Body of pancreas (tissue), 4 donors: ENCODE measurements at regions not wholly inside any gene's neighbourhood (a gene's known extent, or its start where the extent isn't known, plus 50 kb on each side); places are given as distances from the start of the nearest gene placed in this dataset.

Source experiments
- ATAC-seq: fragments of 150-250 bp; one replicate; pipeline ENCODE4 v1.9.1; 2016
- DNase-seq, 4 donors: peaks; one replicate each; pipeline ENCODE4 v3.0.0-alpha.2; 2019
- H3K27ac ChIP-seq, 4 donors: fragments of 200-600 bp; sonication (generic); 1 replicate in 3 of 4; 2 replicates in 1 of 4; pipeline versions ENCODE4 v1.5.1 to v1.6.1; 2016 to 2019; ENCODE audit warnings: mild to moderate bottlenecking in 1 of 4, mixed read lengths in 1 of 4, moderate library complexity in 1 of 4
- H3K27me3 ChIP-seq, 2 donors: fragments of 200-600 bp; sonication (generic); one replicate each; pipeline ENCODE4 v1.6.0; 2016; ENCODE audit warnings: mild to moderate bottlenecking in 1 of 2
- H3K36me3 ChIP-seq, 2 donors: fragments of 200-600 bp; sonication (generic); replicated peaks in 1 of 2; 2 replicates each; pipeline ENCODE4 v1.5.1; 2016; ENCODE audit warnings: low read depth in 2 of 2; ENCODE audit not compliant: insufficient read depth in 1 of 2
- H3K4me1 ChIP-seq: fragments of 200-600 bp; sonication (generic); one replicate; pipeline ENCODE4 v1.6.0; 2016
- H3K4me3 ChIP-seq, 2 donors: fragments of 200-600 bp; sonication (generic); 1 replicate in 1 of 2; 2 replicates in 1 of 2; pipeline ENCODE4 v1.5.1; 2016 to 2019
- H3K9me3 ChIP-seq, 3 donors: fragments of 200-600 bp; sonication (generic); 1 replicate in 2 of 3; 2 replicates in 1 of 3; pipeline ENCODE4 v1.5.1; 2016
- CTCF ChIP-seq, 7 experiments: fragments of 450-650 bp in 4 of 7; fragments of 200-600 bp in 3 of 7; sonication (generic) in 3 of 7; IDR thresholded peaks; one replicate each; pipeline ENCODE4 v1.5.1; 2016 to 2019; ENCODE audit warnings: antibody characterized with exemption in 7 of 7
- POLR2A ChIP-seq, 3 donors: fragments of 450-650 bp; IDR thresholded peaks; one replicate each; pipeline ENCODE4 v1.6.1; 2016; ENCODE audit warnings: antibody characterized with exemption in 3 of 3, mild to moderate bottlenecking in 2 of 3
- WGBS, 2 donors: methylation state at CpG; one replicate each; pipeline ENCODE4 v1.1.5; 2017; 5-methylcytosine and 5-hydroxymethylcytosine counted together
- intact Hi-C: fragments of 100-400 bp; cut with DNase I; formaldehyde crosslinking; loops from one replicate; pipeline ENCODE4 v1.15.1; 2023

GRCh38 chr1:105556266-105556665, 1500.2 kb upstream of the PRMT6 start:
- Histone ChIP-seq H3K36me3 (no peaks in the 10 kb centered on the region), H3K27ac (no peak overlapping the region), H3K27me3 (no peaks in the 10 kb centered on the region), H3K4me3 (no peak overlapping the region), H3K4me1 (no peaks in the 10 kb centered on the region), H3K9me3 (no peaks in the 10 kb centered on the region)
- DNase-seq (no peak), ATAC-seq (no peak)
- WGBS, 2 donors, result 19 to 21% methylated on average over 2 of the region's 2 CpGs
- intact Hi-C loops, result no loop called here
- TF ChIP-seq CTCF (IDR thresholded peaks at IDR 0.05) (no peak), POLR2A (IDR thresholded peaks at IDR 0.05) (no peak)

GRCh38 chr1:105558023-105558422, 1498.5 kb upstream of the PRMT6 start:
- Histone ChIP-seq H3K4me1 (no peaks in the 10 kb centered on the region), H3K27me3 (no peaks in the 10 kb centered on the region), H3K9me3 (no peaks in the 10 kb centered on the region), H3K4me3 (no peak overlapping the region), H3K36me3 (no peaks in the 10 kb centered on the region), H3K27ac (no peak overlapping the region)
- ATAC-seq (no peak), DNase-seq (no peak)
- TF ChIP-seq POLR2A (IDR thresholded peaks at IDR 0.05) (no peak), CTCF (IDR thresholded peaks at IDR 0.05) (no peak)
- intact Hi-C loops, result no loop called here

GRCh38 chr1:105565006-105565405, 1491.5 kb upstream of the PRMT6 start:
- no peak for DNase-seq
- no peak for ATAC-seq
- TF ChIP-seq CTCF (IDR thresholded peaks at IDR 0.05) (no peak), POLR2A (IDR thresholded peaks at IDR 0.05) (no peak)
- H3K36me3 ChIP-seq, result no peaks in the 10 kb centered on the region
- intact Hi-C loops, result no loop called here
- H3K4me1 ChIP-seq, result no peaks in the 10 kb centered on the region
- H3K27ac ChIP-seq, result no peak overlapping the region
- no peaks in the 10 kb centered on the region for H3K27me3 ChIP-seq
- H3K4me3 ChIP-seq, result no peak overlapping the region
- WGBS, 2 donors, result 30 to 33% methylated on average over 2 of the region's 2 CpGs
- H3K9me3 ChIP-seq, result no peaks in the 10 kb centered on the region

GRCh38 chr1:105585791-105586190, 1470.7 kb upstream of the PRMT6 start:
- Histone ChIP-seq H3K4me3 (no peak overlapping the region), H3K4me1 (no peaks in the 10 kb centered on the region), H3K27ac (no peak overlapping the region), H3K36me3 (no peaks in the 10 kb centered on the region), H3K27me3 (no peaks in the 10 kb centered on the region), H3K9me3 (no peaks in the 10 kb centered on the region)
- intact Hi-C loops, result no loop called here
- TF ChIP-seq CTCF (IDR thresholded peaks at IDR 0.05) (no peak), POLR2A (IDR thresholded peaks at IDR 0.05) (no peak)
- DNase-seq (no peak), ATAC-seq (no peak)
- 39 to 45% methylated on average over 2 of the region's 2 CpGs for WGBS, 2 donors

- Histone ChIP-seq H3K4me1 (no peaks in the 10 kb centered on the region), H3K27me3 (no peaks in the 10 kb centered on the region), H3K4me3 (no peak overlapping the region), H3K9me3 (no peaks in the 10 kb centered on the region), H3K36me3 (no peaks in the 10 kb centered on the region), H3K27ac (no peak overlapping the region)
- intact Hi-C loops, result no loop called here
- DNase-seq (no peak), ATAC-seq (no peak)
- no peak for TF ChIP-seq CTCF (IDR thresholded peaks at IDR 0.05)
- TF ChIP-seq POLR2A (IDR thresholded peaks at IDR 0.05), result no peak
- 29 to 33% methylated on average over 1 of the region's 1 CpG for WGBS, 2 donors
Observed at GRCh38 chr1:105591681-105592080, 1464.8 kb upstream of the PRMT6 start.
